CD4-positive, CD25-positive, alpha-beta regulatory T cell (primary cell): ENCODE measurements at regions not wholly inside any gene's neighbourhood (a gene's known extent, or its start where the extent isn't known, plus 50 kb on each side); places are given as distances from the start of the nearest gene placed in this dataset.

Experiments
- ATAC-seq, 2 donors: fragments of 150-1000 bp; cut with Tn5 transposase; one replicate each; pipeline ENCODE4 v1.10.0; 2021; ENCODE audit warnings: low read depth in 2 of 2, moderate number of reproducible peaks in 2 of 2, moderate library complexity in 1 of 2
- DNase-seq, 3 donors: peaks; one replicate each; pipeline versions ENCODE4 v3.0.0 to v3.0.0-alpha.2; 2012 to 2022; ENCODE audit warnings: mixed read lengths in 1 of 3
- H3K27ac ChIP-seq: one replicate; pipeline ENCODE4 v1.7.0; 2013; ENCODE audit warnings: mild to moderate bottlenecking, low read length; ENCODE audit not compliant: insufficient read depth, poor library complexity, severe bottlenecking
- H3K27me3 ChIP-seq: one replicate; pipeline ENCODE4 v1.7.0; 2013; ENCODE audit warnings: low read length; ENCODE audit not compliant: control insufficient read depth, insufficient read depth
- H3K36me3 ChIP-seq: one replicate; pipeline ENCODE4 v1.7.0; 2013; ENCODE audit warnings: mild to moderate bottlenecking, low read length, moderate library complexity; ENCODE audit not compliant: control insufficient read depth, insufficient read depth
- H3K4me1 ChIP-seq: 2 replicates; pipeline ENCODE4 v1.7.0; 2013; ENCODE audit warnings: mild to moderate bottlenecking, low read length; ENCODE audit not compliant: insufficient read depth, control insufficient read depth, poor library complexity, severe bottlenecking
- H3K4me3 ChIP-seq: one replicate; pipeline ENCODE4 v1.7.0; 2013; ENCODE audit warnings: low read depth, mild to moderate bottlenecking, low read length, moderate library complexity
- H3K9me3 ChIP-seq, 2 experiments: 1 replicate in 1 of 2; 2 replicates in 1 of 2; pipeline ENCODE4 v1.7.0; 2013; ENCODE audit warnings: low read length in 2 of 2, mild to moderate bottlenecking in 1 of 2, moderate library complexity in 1 of 2; ENCODE audit not compliant: control insufficient read depth in 2 of 2
- H3K27ac Mint-ChIP-seq, 3 donors: one replicate each; pipeline ENCODE4 v1.8.0; 2020 to 2022; ENCODE audit warnings: mild to moderate bottlenecking in 3 of 3, mixed read lengths in 3 of 3, moderate library complexity in 2 of 3
- H3K27me3 Mint-ChIP-seq: one replicate; pipeline ENCODE4 v1.8.0; 2022; ENCODE audit warnings: mild to moderate bottlenecking, mixed read lengths
- H3K36me3 Mint-ChIP-seq: one replicate; pipeline ENCODE4 v1.8.0; 2020; ENCODE audit warnings: mixed read lengths
- H3K4me1 Mint-ChIP-seq, 4 donors: one replicate each; pipeline ENCODE4 v1.8.0; 2020 to 2022; ENCODE audit warnings: mixed read lengths in 4 of 4, mild to moderate bottlenecking in 1 of 4
- H3K4me3 Mint-ChIP-seq, 4 donors: one replicate each; pipeline ENCODE4 v1.8.0; 2020 to 2022; ENCODE audit warnings: mild to moderate bottlenecking in 4 of 4, mixed read lengths in 4 of 4, moderate library complexity in 3 of 4
- H3K9me3 Mint-ChIP-seq, 7 donors: one replicate each; pipeline ENCODE4 v1.8.0; 2020 to 2022; ENCODE audit warnings: mixed read lengths in 7 of 7, mild to moderate bottlenecking in 3 of 7, moderate library complexity in 2 of 7

DNA sequence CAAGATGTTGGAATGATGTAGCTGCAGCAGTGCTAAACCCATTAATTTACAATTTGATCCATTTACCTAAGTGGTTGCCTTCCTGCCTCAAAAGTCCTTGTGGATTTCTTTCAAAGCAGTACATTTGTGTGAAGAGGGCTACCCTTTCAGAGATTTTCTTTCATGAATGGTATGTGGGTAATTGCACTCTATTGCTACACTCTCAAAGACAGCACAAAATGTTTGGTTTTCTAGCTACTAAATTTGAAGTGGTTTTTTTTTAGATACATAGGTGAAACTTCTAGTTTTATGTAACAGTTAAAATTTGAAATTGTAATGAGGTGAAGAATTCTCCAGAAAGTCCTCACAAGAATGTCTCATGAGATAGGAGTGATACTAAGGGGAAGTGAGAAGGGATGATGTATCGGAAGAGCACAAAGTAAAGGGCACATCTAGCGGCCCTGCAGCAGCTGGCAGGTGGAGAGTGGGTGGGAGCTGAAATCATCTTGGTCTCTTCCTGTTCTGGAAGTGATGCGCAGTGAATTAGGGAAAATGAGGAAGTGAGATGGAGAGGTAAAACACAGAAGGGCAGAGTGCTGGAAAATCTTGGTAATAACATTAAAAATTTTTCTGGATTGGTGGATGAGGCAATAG, 236.8 kb upstream of the MAN1A1 start:
- Histone ChIP-seq H3K27ac (no peak overlapping the region), H3K9me3 (no peaks in the 10 kb centered on the region), H3K36me3 (no peaks in the 10 kb centered on the region), H3K4me1 (no peaks in the 10 kb centered on the region), H3K4me3 (no peak overlapping the region), H3K27me3 (no peaks in the 10 kb centered on the region)
- no peak for ATAC-seq
- Mint-ChIP-seq H3K4me3 (no peak overlapping the region), H3K27me3 (peaks cover 4% of the 10 kb centered on the region), H3K9me3 (peaks cover 0 to 3% (median 0%) of the 10 kb centered on the region in 7 donors), H3K27ac (no peak overlapping the region), H3K36me3 (no peaks in the 10 kb centered on the region), H3K4me1 (no peaks in the 10 kb centered on the region)
- no peak for DNase-seq

DNA sequence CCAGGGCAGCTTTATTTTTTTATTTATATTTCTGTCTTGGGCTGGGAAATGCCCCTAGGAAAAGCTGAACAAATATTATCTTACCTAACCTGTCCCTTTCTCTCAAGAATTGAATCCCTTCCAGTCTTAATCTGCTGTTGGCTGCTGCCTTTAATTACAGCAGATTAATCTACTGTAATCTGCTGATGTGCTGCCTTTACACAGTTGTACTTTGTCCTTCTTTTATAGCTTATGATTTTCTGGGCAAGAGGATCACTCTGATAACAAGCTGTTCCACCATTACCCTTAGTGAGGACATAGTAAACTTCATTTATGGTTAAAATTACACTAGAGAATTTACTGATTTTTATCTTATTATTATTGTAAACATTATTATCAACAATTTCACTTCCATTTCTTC, 234.5 kb upstream of the MAN1A1 start:
- H3K4me3 Mint-ChIP-seq: no peak overlapping the region
- no peak for ATAC-seq

DNA sequence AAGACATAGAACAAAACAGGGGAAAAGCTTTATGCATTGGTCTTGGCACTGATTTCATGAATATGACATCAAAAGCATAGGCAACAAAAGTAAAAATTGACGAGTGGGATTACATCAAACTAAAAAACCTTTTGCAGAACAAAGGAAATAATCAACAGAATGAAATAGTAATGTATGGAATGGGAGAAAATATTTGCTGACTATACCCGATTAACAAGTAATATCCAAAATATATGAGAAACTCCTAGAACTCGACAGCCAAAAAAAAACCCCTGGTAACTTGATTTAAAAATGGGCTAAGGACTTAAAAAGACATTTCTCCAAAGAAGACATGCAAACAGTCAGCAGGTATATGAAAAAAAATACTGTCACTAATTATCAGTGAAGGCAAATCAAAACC, 231.7 kb upstream of the MAN1A1 start:
- Mint-ChIP-seq H3K9me3 (peaks cover 0 to 13% (median 7%) of the 10 kb centered on the region in 7 donors), H3K4me1 (no peaks in the 10 kb centered on the region), H3K27me3 (peaks cover 9% of the 10 kb centered on the region), H3K27ac (no peak overlapping the region), H3K36me3 (no peaks in the 10 kb centered on the region), H3K4me3 (no peak overlapping the region)
- H3K27me3 ChIP-seq: peaks cover 2% of the 10 kb centered on the region
- no peaks in the 10 kb centered on the region for H3K4me1 ChIP-seq
- H3K27ac ChIP-seq: no peak overlapping the region
- no peak overlapping the region for H3K4me3 ChIP-seq
- H3K9me3 ChIP-seq: peaks cover 7 to 16% of the 10 kb centered on the region in 2 experiments
- H3K36me3 ChIP-seq: no peaks in the 10 kb centered on the region
- no peak for ATAC-seq
- no peak for DNase-seq

More for the DNA sequence above, 234.5 kb upstream of the MAN1A1 start:
- Mint-ChIP-seq H3K4me1 (no peaks in the 10 kb centered on the region), H3K27ac (no peak overlapping the region), H3K9me3 (peaks cover 0 to 2% (median 0%) of the 10 kb centered on the region in 7 donors), H3K36me3 (no peaks in the 10 kb centered on the region), H3K27me3 (no peaks in the 10 kb centered on the region)
- H3K27ac ChIP-seq: no peak overlapping the region
- no peaks in the 10 kb centered on the region for H3K9me3 ChIP-seq
- H3K36me3 ChIP-seq: no peaks in the 10 kb centered on the region
- H3K4me1 ChIP-seq: no peaks in the 10 kb centered on the region
- no peaks in the 10 kb centered on the region for H3K27me3 ChIP-seq
- H3K4me3 ChIP-seq: no peak overlapping the region
- DNase-seq: no peak

- H3K27ac Mint-ChIP-seq: no peak overlapping the region
- peaks cover 12 to 16% of the 10 kb centered on the region in 2 experiments for H3K9me3 ChIP-seq
- H3K9me3 Mint-ChIP-seq: peaks cover 3 to 21% (median 9%) of the 10 kb centered on the region in 7 donors
- H3K27me3 ChIP-seq: peaks cover 6% of the 10 kb centered on the region
- no peaks in the 10 kb centered on the region for H3K4me1 ChIP-seq
- no peaks in the 10 kb centered on the region for H3K4me1 Mint-ChIP-seq
- DNase-seq: no peak
- no peak for ATAC-seq
- peaks cover 5% of the 10 kb centered on the region for H3K36me3 Mint-ChIP-seq
- H3K27me3 Mint-ChIP-seq: peaks cover 21% of the 10 kb centered on the region
- H3K4me3 Mint-ChIP-seq: no peak overlapping the region
- no peak overlapping the region for H3K27ac ChIP-seq
- H3K36me3 ChIP-seq: no peaks in the 10 kb centered on the region
- no peak overlapping the region for H3K4me3 ChIP-seq
These were observed 226.2 kb upstream of the MAN1A1 start for GRCh38 chr6:119575721-119576120.

- Histone ChIP-seq H3K4me1 (no peaks in the 10 kb centered on the region), H3K36me3 (no peaks in the 10 kb centered on the region), H3K4me3 (no peak overlapping the region), H3K27ac (no peak overlapping the region), H3K27me3 (peaks cover 5% of the 10 kb centered on the region), H3K9me3 (no peaks in the 10 kb centered on the region)
- H3K9me3 Mint-ChIP-seq: peaks cover 0 to 2% (median 0%) of the 10 kb centered on the region in 7 donors
- ATAC-seq (no peak), DNase-seq (no peak)
- no peak overlapping the region for H3K4me3 Mint-ChIP-seq
- no peaks in the 10 kb centered on the region for H3K4me1 Mint-ChIP-seq
- peaks cover 22% of the 10 kb centered on the region for H3K27me3 Mint-ChIP-seq
- no peaks in the 10 kb centered on the region for H3K36me3 Mint-ChIP-seq
- H3K27ac Mint-ChIP-seq: no peak overlapping the region
These were observed 219.0 kb upstream of the MAN1A1 start for GRCh38 chr6:119568580-119568979.

GRCh38 chr6:119566546-119567260, 217.1 kb upstream of the MAN1A1 start:
- no peak for ATAC-seq
- H3K4me1 ChIP-seq: no peaks in the 10 kb centered on the region
- DNase-seq: no peak
- H3K36me3 Mint-ChIP-seq: no peaks in the 10 kb centered on the region
- no peak overlapping the region for H3K4me3 ChIP-seq
- no peak overlapping the region for H3K27ac ChIP-seq
- H3K27ac Mint-ChIP-seq: no peak overlapping the region
- H3K27me3 ChIP-seq: peaks cover 3% of the 10 kb centered on the region
- H3K27me3 Mint-ChIP-seq: peaks cover 13% of the 10 kb centered on the region
- no peaks in the 10 kb centered on the region for H3K36me3 ChIP-seq
- H3K9me3 ChIP-seq: no peaks in the 10 kb centered on the region
- no peak overlapping the region for H3K4me3 Mint-ChIP-seq
- H3K9me3 Mint-ChIP-seq: peaks cover 0 to 1% (median 0%) of the 10 kb centered on the region in 7 donors
- no peaks in the 10 kb centered on the region for H3K4me1 Mint-ChIP-seq

- H3K9me3 ChIP-seq: no peaks in the 10 kb centered on the region
- no peak overlapping the region for H3K4me3 Mint-ChIP-seq
These were observed 216.3 kb upstream of the MAN1A1 start for GRCh38 chr6:119565893-119566292.

DNA sequence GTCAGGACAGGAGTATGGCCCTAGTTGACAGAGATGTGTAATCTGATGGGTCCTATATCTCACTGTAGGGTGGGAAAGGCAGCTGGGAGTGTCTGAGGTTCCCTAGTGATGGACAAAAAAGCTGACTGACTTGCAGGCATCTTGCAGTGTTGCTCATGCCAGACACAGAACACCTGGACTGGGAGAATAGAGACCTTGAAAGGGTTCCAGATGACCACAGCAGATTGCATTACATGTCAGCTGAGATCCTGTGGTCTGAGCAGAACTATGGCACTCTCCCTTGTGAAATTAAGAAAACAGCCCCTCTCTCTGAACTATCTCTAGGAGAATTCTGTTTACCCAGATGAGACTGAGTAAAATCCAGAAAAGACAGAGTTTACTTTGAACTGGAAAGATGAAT, 212.6 kb upstream of the MAN1A1 start:
- no peak for ATAC-seq
- H3K4me1 Mint-ChIP-seq: no peaks in the 10 kb centered on the region

More at GRCh38 chr6:119565893-119566292, 216.3 kb upstream of the MAN1A1 start:
- H3K4me1 Mint-ChIP-seq: no peaks in the 10 kb centered on the region
- ATAC-seq: no peak
- Histone ChIP-seq H3K36me3 (no peaks in the 10 kb centered on the region), H3K4me1 (no peaks in the 10 kb centered on the region), H3K27me3 (no peaks in the 10 kb centered on the region), H3K4me3 (no peak overlapping the region), H3K27ac (no peak overlapping the region)
- no peak for DNase-seq
- H3K9me3 Mint-ChIP-seq: peaks cover 0 to 2% (median 0%) of the 10 kb centered on the region in 7 donors
- H3K27ac Mint-ChIP-seq: no peak overlapping the region
- H3K27me3 Mint-ChIP-seq: peaks cover 16% of the 10 kb centered on the region
- no peaks in the 10 kb centered on the region for H3K36me3 Mint-ChIP-seq

More for the DNA sequence above, 212.6 kb upstream of the MAN1A1 start:
- Histone ChIP-seq H3K9me3 (no peaks in the 10 kb centered on the region), H3K4me1 (no peaks in the 10 kb centered on the region), H3K27me3 (no peaks in the 10 kb centered on the region), H3K36me3 (no peaks in the 10 kb centered on the region), H3K27ac (no peak overlapping the region), H3K4me3 (no peak overlapping the region)
- Mint-ChIP-seq H3K4me3 (no peak overlapping the region), H3K36me3 (no peaks in the 10 kb centered on the region), H3K27ac (no peak overlapping the region), H3K9me3 (peaks cover 0 to 2% (median 0%) of the 10 kb centered on the region in 7 donors), H3K27me3 (peaks cover 16% of the 10 kb centered on the region)
- no peak for DNase-seq
